ENCODE measurements at regions not wholly inside any gene's neighbourhood (a gene's known extent, or its start where the extent isn't known, plus 50 kb on each side); places are given as distances from the start of the nearest gene placed in this dataset.

- ChIA-PET POLR2A (no interaction called here), CTCF (interaction anchor here (1.0 to 5.0 kb wide), 6 partner anchors 8 to 117 kb away, joined by 3 to 44 read pairs (median 8); no protein-coding TSS in a partner anchor)
- no peak for TF ChIP-seq CTCF (IDR thresholded peaks at IDR 0.05; ENCODE audit: control extremely low read depth, extremely low read depth, low read depth, missing control alignments)
- DNase-seq (ENCODE audit: extremely low spot score), result no peak
These were observed 125.1 kb upstream of the MGAT5 start for GRCh38 chr2:134128746-134129145.

- CTCF ChIA-PET, result interaction anchor here (1.1 to 5.0 kb wide), 2 partner anchors 12 to 25 kb away, joined by 4 to 44 read pairs; no protein-coding TSS in a partner anchor
These were observed 123.9 kb upstream of the MGAT5 start for GRCh38 chr2:134129900-134130537.

DNA sequence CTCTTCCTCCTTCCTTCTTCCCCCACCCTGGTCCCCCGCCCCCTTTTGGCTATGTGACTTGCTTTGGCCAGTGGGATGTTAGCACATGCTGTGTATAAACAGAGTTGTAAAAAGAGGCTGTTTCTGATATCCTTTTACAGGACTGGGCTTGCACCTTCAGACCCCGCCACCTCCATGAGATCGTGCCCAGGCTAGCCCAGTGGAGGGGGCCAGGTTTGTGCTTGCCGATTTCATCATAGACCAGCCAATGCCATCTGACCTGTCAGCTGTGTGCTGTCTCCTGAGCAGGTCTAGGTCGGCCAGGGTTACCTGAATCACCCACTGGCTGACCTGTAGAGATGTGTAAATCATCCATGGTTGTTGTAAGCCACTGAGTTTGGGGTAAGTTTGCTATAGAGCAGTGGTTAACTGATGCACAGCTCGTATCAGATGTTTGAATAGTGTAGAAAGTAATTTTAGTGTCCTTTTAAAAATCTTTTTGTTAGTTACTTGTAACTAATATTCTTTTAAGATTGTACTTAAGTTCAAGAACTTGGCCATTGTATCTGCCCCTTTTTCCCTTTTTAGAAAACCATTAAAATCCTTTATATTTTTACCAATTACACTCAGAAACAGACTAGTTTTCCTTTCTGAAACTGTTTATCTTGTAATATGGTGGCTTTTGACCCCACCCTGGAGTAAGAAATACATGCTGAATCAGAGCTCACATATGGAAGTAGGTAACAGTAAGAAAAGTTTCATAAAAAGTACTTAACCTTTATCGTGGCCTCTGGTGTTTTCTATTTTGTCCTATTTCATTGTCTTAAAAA, 122.0 kb upstream of the MGAT5 start:
- no peak for DNase-seq (ENCODE audit: extremely low spot score)
- no peak for TF ChIP-seq CTCF (IDR thresholded peaks at IDR 0.05; ENCODE audit: control extremely low read depth, extremely low read depth, low read depth, missing control alignments)
- POLR2A ChIA-PET, result no interaction called here
- CTCF ChIA-PET, result interaction anchor here (1.3 kb wide), 1 partner anchor 10 kb away, joined by 4 read pairs; no protein-coding TSS in a partner anchor

More at GRCh38 chr2:134129900-134130537, 123.9 kb upstream of the MGAT5 start:
- TF ChIP-seq CTCF (IDR thresholded peaks at IDR 0.05; ENCODE audit: control extremely low read depth, extremely low read depth, low read depth, missing control alignments), result no peak
- DNase-seq (ENCODE audit: extremely low spot score), result no peak
- POLR2A ChIA-PET, result no interaction called here

GRCh38 chr2:134132490-134132857, 121.4 kb upstream of the MGAT5 start:
- ChIA-PET POLR2A (no interaction called here), CTCF (interaction anchor here (1.3 kb wide), 1 partner anchor 11 kb away, joined by 4 read pairs; no protein-coding TSS in a partner anchor)
- TF ChIP-seq CTCF (IDR thresholded peaks at IDR 0.05; ENCODE audit: control extremely low read depth, extremely low read depth, low read depth, missing control alignments), result no peak
- DNase-seq (ENCODE audit: extremely low spot score), result no peak

DNA sequence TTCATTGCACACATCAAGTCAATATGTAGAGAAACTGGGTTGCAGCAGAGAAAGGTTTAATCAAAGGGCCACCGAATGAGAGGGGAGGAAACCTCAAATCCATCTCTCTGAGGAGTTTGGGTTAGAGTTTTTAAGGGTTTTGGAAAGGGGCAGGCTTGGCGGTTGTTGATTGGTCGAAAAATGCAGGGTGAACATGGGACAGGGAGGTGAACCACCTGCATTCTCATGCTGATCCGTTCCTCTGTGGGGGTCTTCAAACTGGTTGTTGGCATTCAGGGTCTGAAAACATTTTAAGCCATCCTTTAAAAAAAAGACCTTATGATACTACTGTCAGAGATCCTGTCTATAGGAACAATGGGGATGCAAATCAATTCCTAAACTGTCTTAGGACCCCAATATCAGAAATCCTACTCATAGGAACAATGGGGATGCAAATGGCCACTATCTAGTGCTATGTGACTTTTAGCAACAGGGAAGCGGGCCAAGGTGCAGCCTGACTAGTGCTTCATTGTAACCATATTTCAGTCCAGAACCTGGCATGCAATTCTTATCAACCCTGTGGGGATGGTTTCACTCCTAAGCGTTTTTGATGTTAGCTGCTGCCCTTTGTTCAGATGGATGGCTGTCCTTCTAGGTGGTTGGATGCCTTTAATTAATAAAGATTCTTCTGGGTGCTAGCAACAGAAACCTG, 120.1 kb upstream of the MGAT5 start:
- ChIA-PET POLR2A (no interaction called here), CTCF (interaction anchor here (1.1 to 1.2 kb wide), 3 partner anchors 10 to 120 kb away, joined by 3 to 4 read pairs (median 3); partner anchors contain the start of gene MGAT5)

More for the DNA sequence above, 120.1 kb upstream of the MGAT5 start:
- no peak for DNase-seq (ENCODE audit: extremely low spot score)
- no peak for TF ChIP-seq CTCF (IDR thresholded peaks at IDR 0.05; ENCODE audit: control extremely low read depth, extremely low read depth, low read depth, missing control alignments)

Data from GM10248 (cell line).